WTC11 (cell line): ENCODE measurements at regions not wholly inside any gene's neighbourhood (a gene's known extent, or its start where the extent isn't known, plus 50 kb on each side); places are given as distances from the start of the nearest gene placed in this dataset.

Experiments
- ATAC-seq: fragments of 200-7000 bp; cut with Tn5 transposase; 2 replicates; pipeline ENCODE4 v1.10.0; 2021; ENCODE audit warnings: mild to moderate bottlenecking, moderate library complexity
- CTCF ChIA-PET: fragments of 300-600 bp; sonication (Branson Sonifier 250); formaldehyde crosslinking; loops from one replicate; lab custom pipeline; 2021; ENCODE audit warnings: antibody characterized with exemption; lab: Charles Lee
- POLR2A ChIA-PET: fragments of 350-600 bp; sonication (Branson Sonifier 250); formaldehyde crosslinking; loops from one replicate; lab custom pipeline; 2021; ENCODE audit warnings: antibody characterized with exemption; lab: Charles Lee
- DNase-seq: peaks from one replicate; pipeline ENCODE4 v3.0.0; 2021; ENCODE audit warnings: low spot score
- H3K27ac Mint-ChIP-seq: 2 replicates; pipeline ENCODE4 v1.8.0; 2021; ENCODE audit warnings: mixed read lengths
- H3K27me3 Mint-ChIP-seq: 2 replicates; pipeline ENCODE4 v1.8.0; 2021; ENCODE audit warnings: low read depth, mild to moderate bottlenecking, moderate library complexity, mixed read lengths
- H3K36me3 Mint-ChIP-seq: 2 replicates; pipeline ENCODE4 v1.8.0; 2021; ENCODE audit warnings: mixed read lengths
- H3K4me1 Mint-ChIP-seq: 2 replicates; pipeline ENCODE4 v1.8.0; 2022; ENCODE audit warnings: mixed read lengths
- H3K4me3 Mint-ChIP-seq: 2 replicates; pipeline ENCODE4 v1.8.0; 2021; ENCODE audit warnings: mild to moderate bottlenecking, moderate library complexity, mixed read lengths
- H3K9me3 Mint-ChIP-seq: 2 replicates; pipeline ENCODE4 v1.8.0; 2021; ENCODE audit warnings: mixed read lengths
- ARID4B ChIP-seq: sonication (generic); formaldehyde crosslinking; IDR thresholded peaks from 2 replicates; pipeline ENCODE4 v1.8.0; 2023; ENCODE audit warnings: missing genetic modification reagents, mild to moderate bottlenecking, borderline replicate concordance
- CREM ChIP-seq: sonication (generic); formaldehyde crosslinking; IDR thresholded peaks from 2 replicates; pipeline ENCODE4 v1.8.1; 2022; ENCODE audit warnings: mild to moderate bottlenecking, missing genetic modification reagents, moderate library complexity
- HMGA2 ChIP-seq: fragments of 250-450 bp; sonication (Bioruptor Pico); IDR thresholded peaks from 2 replicates; pipeline ENCODE4 v1.4.0; 2021; ENCODE audit warnings: mild to moderate bottlenecking, moderate library complexity
- JAZF1 ChIP-seq: fragments of 250-450 bp; sonication (Bioruptor Pico); IDR thresholded peaks from 2 replicates; pipeline ENCODE4 v1.9.0; 2021; ENCODE audit warnings: moderate library complexity, mild to moderate bottlenecking, inconsistent platforms
- KAT7 ChIP-seq: sonication (generic); formaldehyde crosslinking; IDR thresholded peaks from 2 replicates; pipeline ENCODE4 v1.8.1; 2023; ENCODE audit warnings: missing genetic modification reagents, mild to moderate bottlenecking, borderline replicate concordance
- MLX ChIP-seq: sonication (generic); formaldehyde crosslinking; IDR thresholded peaks from 2 replicates; pipeline ENCODE4 v1.8.1; 2023; ENCODE audit warnings: mild to moderate bottlenecking, missing genetic modification reagents, moderate library complexity
- MXD4 ChIP-seq: fragments of 250-450 bp; sonication (Bioruptor Pico); IDR thresholded peaks from 2 replicates; pipeline ENCODE4 v1.8.0; 2021; ENCODE audit warnings: mild to moderate bottlenecking, moderate library complexity, borderline replicate concordance
- USF2 ChIP-seq: sonication (generic); formaldehyde crosslinking; IDR thresholded peaks from 2 replicates; pipeline ENCODE4 v1.8.1; 2023; ENCODE audit warnings: mild to moderate bottlenecking, missing genetic modification reagents, moderate library complexity
- ZNF263 ChIP-seq: sonication (generic); formaldehyde crosslinking; IDR thresholded peaks from 2 replicates; pipeline ENCODE4 v1.8.1; 2022; ENCODE audit warnings: low read depth, mild to moderate bottlenecking, moderate library complexity, missing genetic modification reagents
- ZNF512 ChIP-seq: sonication (generic); formaldehyde crosslinking; IDR thresholded peaks from 2 replicates; pipeline ENCODE4 v1.8.1; 2022; ENCODE audit warnings: missing genetic modification reagents, borderline replicate concordance
- TF ChIP-seq, protein P1 (sequence below): sonication (generic); formaldehyde crosslinking; IDR thresholded peaks from 2 replicates; pipeline ENCODE4 v1.8.0; 2022; ENCODE audit warnings: mild to moderate bottlenecking, missing genetic modification reagents
- TF ChIP-seq, protein P2 (sequence below): sonication (generic); formaldehyde crosslinking; IDR thresholded peaks from 2 replicates; pipeline ENCODE4 v1.8.1; 2022; ENCODE audit warnings: low read depth, mild to moderate bottlenecking, moderate library complexity, missing genetic modification reagents, borderline replicate concordance
- TF ChIP-seq, protein P3 (sequence below): fragments of 250-450 bp; sonication (Bioruptor Pico); IDR thresholded peaks from 2 replicates; pipeline ENCODE4 v1.9.0; 2021; ENCODE audit warnings: mild to moderate bottlenecking, borderline replicate concordance
- TF ChIP-seq, protein P4 (sequence below): fragments of 250-450 bp; sonication (Bioruptor Pico); IDR thresholded peaks from 2 replicates; pipeline ENCODE4 v1.9.0; 2021; ENCODE audit warnings: mild to moderate bottlenecking

DNA sequence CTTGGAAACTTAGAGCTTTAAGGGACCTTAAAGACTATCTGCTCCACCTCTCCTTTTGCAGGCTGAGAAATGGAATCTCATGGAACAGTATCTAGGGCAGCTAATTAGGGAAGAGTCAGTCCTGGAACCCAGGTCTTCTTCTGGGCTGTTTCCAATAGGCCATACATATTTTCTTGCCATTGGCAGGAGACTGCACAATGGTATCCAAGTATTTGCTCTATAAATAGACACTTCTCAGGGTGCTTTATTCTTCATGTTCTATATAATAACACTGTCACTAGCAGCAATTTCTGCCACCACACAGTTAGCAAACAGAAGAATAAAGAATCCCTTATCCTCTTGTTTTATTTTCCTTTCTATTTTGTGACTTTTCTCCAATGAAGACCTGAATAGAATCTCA is 291.7 kb downstream of the C4orf33 start:
- ATAC-seq = no peak
- H3K4me1 Mint-ChIP-seq = no peaks in the 10 kb centered on the region
- H3K27me3 Mint-ChIP-seq = no peaks in the 10 kb centered on the region
- TF ChIP-seq, protein P1, sequence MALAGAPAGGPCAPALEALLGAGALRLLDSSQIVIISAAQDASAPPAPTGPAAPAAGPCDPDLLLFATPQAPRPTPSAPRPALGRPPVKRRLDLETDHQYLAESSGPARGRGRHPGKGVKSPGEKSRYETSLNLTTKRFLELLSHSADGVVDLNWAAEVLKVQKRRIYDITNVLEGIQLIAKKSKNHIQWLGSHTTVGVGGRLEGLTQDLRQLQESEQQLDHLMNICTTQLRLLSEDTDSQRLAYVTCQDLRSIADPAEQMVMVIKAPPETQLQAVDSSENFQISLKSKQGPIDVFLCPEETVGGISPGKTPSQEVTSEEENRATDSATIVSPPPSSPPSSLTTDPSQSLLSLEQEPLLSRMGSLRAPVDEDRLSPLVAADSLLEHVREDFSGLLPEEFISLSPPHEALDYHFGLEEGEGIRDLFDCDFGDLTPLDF (CRISPR knock-in tag) = no peak
- TF ChIP-seq ARID4B = no peak
- TF ChIP-seq, all 79 proteins: peak for 0
- Mint-ChIP-seq H3K9me3 (peaks cover 7% of the 10 kb centered on the region), H3K27ac (no peak overlapping the region), H3K36me3 (no peaks in the 10 kb centered on the region), H3K4me3 (no peak overlapping the region)
- CTCF ChIA-PET = no interaction called here
- no peak for DNase-seq
- POLR2A ChIA-PET = no interaction called here

DNA sequence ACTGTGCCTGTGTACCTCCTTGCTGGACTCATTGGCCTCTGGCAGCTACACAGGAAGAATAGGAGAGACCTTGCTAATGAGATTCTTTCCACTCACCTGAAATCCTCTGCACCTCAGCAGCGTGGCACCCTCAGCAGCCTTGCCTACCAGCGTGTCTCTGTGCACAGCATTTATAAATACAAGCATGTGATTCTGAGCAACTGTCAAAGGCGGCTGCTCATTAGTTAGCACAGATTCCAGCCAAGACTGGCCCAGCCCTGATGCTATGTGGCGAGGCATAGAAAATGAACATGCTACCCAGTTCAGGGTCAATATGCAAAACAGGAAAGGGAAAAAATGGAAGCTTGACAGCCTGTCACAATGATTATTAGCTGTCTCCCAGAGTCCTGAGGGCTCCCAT is 298.0 kb downstream of the C4orf33 start:
- no peak overlapping the region for H3K4me3 Mint-ChIP-seq
- DNase-seq (no peak), ATAC-seq (no peak)
- peaks cover under 1% of the 10 kb centered on the region for H3K36me3 Mint-ChIP-seq
- peaks cover 29% of the 10 kb centered on the region for H3K9me3 Mint-ChIP-seq
- ChIA-PET CTCF (interaction anchor here (1.8 kb wide), 1 partner anchor 32 kb away, joined by 6 read pairs; no protein-coding TSS in a partner anchor), POLR2A (no interaction called here)
- no peak overlapping the region for H3K27ac Mint-ChIP-seq
- H3K4me1 Mint-ChIP-seq = no peaks in the 10 kb centered on the region
- no peaks in the 10 kb centered on the region for H3K27me3 Mint-ChIP-seq
- no peak for TF ChIP-seq USF2 (CRISPR knock-in tag)
- TF ChIP-seq, protein P2, sequence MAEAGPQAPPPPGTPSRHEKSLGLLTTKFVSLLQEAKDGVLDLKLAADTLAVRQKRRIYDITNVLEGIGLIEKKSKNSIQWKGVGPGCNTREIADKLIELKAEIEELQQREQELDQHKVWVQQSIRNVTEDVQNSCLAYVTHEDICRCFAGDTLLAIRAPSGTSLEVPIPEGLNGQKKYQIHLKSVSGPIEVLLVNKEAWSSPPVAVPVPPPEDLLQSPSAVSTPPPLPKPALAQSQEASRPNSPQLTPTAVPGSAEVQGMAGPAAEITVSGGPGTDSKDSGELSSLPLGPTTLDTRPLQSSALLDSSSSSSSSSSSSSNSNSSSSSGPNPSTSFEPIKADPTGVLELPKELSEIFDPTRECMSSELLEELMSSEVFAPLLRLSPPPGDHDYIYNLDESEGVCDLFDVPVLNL (CRISPR knock-in tag) = no peak
- no peak for TF ChIP-seq KAT7 (CRISPR knock-in tag)
- TF ChIP-seq MXD4 (CRISPR knock-in tag) = no peak
- TF ChIP-seq, protein P3, sequence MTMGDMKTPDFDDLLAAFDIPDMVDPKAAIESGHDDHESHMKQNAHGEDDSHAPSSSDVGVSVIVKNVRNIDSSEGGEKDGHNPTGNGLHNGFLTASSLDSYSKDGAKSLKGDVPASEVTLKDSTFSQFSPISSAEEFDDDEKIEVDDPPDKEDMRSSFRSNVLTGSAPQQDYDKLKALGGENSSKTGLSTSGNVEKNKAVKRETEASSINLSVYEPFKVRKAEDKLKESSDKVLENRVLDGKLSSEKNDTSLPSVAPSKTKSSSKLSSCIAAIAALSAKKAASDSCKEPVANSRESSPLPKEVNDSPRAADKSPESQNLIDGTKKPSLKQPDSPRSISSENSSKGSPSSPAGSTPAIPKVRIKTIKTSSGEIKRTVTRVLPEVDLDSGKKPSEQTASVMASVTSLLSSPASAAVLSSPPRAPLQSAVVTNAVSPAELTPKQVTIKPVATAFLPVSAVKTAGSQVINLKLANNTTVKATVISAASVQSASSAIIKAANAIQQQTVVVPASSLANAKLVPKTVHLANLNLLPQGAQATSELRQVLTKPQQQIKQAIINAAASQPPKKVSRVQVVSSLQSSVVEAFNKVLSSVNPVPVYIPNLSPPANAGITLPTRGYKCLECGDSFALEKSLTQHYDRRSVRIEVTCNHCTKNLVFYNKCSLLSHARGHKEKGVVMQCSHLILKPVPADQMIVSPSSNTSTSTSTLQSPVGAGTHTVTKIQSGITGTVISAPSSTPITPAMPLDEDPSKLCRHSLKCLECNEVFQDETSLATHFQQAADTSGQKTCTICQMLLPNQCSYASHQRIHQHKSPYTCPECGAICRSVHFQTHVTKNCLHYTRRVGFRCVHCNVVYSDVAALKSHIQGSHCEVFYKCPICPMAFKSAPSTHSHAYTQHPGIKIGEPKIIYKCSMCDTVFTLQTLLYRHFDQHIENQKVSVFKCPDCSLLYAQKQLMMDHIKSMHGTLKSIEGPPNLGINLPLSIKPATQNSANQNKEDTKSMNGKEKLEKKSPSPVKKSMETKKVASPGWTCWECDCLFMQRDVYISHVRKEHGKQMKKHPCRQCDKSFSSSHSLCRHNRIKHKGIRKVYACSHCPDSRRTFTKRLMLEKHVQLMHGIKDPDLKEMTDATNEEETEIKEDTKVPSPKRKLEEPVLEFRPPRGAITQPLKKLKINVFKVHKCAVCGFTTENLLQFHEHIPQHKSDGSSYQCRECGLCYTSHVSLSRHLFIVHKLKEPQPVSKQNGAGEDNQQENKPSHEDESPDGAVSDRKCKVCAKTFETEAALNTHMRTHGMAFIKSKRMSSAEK (CRISPR knock-in tag) = no peak
- TF ChIP-seq CREM = no peak
- TF ChIP-seq ZNF263 (CRISPR knock-in tag) = no peak
- no peak for TF ChIP-seq HMGA2 (CRISPR knock-in tag)
- TF ChIP-seq JAZF1 (CRISPR knock-in tag) = no peak
- no peak for TF ChIP-seq ZNF512 (CRISPR knock-in tag)
- TF ChIP-seq, protein P4, sequence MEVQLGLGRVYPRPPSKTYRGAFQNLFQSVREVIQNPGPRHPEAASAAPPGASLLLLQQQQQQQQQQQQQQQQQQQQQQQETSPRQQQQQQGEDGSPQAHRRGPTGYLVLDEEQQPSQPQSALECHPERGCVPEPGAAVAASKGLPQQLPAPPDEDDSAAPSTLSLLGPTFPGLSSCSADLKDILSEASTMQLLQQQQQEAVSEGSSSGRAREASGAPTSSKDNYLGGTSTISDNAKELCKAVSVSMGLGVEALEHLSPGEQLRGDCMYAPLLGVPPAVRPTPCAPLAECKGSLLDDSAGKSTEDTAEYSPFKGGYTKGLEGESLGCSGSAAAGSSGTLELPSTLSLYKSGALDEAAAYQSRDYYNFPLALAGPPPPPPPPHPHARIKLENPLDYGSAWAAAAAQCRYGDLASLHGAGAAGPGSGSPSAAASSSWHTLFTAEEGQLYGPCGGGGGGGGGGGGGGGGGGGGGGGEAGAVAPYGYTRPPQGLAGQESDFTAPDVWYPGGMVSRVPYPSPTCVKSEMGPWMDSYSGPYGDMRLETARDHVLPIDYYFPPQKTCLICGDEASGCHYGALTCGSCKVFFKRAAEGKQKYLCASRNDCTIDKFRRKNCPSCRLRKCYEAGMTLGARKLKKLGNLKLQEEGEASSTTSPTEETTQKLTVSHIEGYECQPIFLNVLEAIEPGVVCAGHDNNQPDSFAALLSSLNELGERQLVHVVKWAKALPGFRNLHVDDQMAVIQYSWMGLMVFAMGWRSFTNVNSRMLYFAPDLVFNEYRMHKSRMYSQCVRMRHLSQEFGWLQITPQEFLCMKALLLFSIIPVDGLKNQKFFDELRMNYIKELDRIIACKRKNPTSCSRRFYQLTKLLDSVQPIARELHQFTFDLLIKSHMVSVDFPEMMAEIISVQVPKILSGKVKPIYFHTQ = no peak
- no peak for TF ChIP-seq MLX (CRISPR knock-in tag)
